D721Med (cell line): ENCODE measurements at regions not wholly inside any gene's neighbourhood (a gene's known extent, or its start where the extent isn't known, plus 50 kb on each side); places are given as distances from the start of the nearest gene placed in this dataset.

Experiments used
- DNase-seq: peaks from one replicate; pipeline ENCODE4 v3.0.0; 2011; ENCODE audit warnings: low spot score; ENCODE audit not compliant: insufficient read length
- FAIRE-seq: peaks from 2 replicates; lab custom pipeline; 2011; peaks lifted over from hg19 to GRCh38; lab: Jason Lieb, UNC
- CTCF ChIP-seq: IDR thresholded peaks from 2 replicates; pipeline ENCODE4 v1.5.1; 2012; ENCODE audit warnings: mild to moderate bottlenecking, control low read depth; ENCODE audit not compliant: insufficient read depth; ENCODE audit errors: missing control alignments

GRCh38 chr4:164508097-164508496 is 245.8 kb upstream of the SMIM31 start:
- DNase-seq = no peak
- TF ChIP-seq CTCF = no peak
- no peak for FAIRE-seq

- FAIRE-seq = no peak
- no peak for TF ChIP-seq CTCF
Measured at GRCh38 chr4:164508771-164509170, 245.2 kb upstream of the SMIM31 start.

GRCh38 chr4:164509951-164510350 is 244.0 kb upstream of the SMIM31 start:
- DNase-seq = no peak
- FAIRE-seq = no peak
- no peak for TF ChIP-seq CTCF

More at GRCh38 chr4:164508771-164509170, 245.2 kb upstream of the SMIM31 start:
- DNase-seq = no peak

- DNase-seq = no peak
- no peak for TF ChIP-seq CTCF
- no peak for FAIRE-seq
Measured at GRCh38 chr4:164512124-164512523, 241.8 kb upstream of the SMIM31 start.

- FAIRE-seq (no peak), DNase-seq (no peak)
- no peak for TF ChIP-seq CTCF
Measured at GRCh38 chr4:164514765-164515164, 239.2 kb upstream of the SMIM31 start.

- no peak for TF ChIP-seq CTCF
- no peak for FAIRE-seq
- DNase-seq = no peak
Measured at GRCh38 chr4:164524789-164525188, 229.1 kb upstream of the SMIM31 start.

GRCh38 chr4:164526933-164527583 is 226.9 kb upstream of the SMIM31 start:
- no peak for DNase-seq
- no peak for TF ChIP-seq CTCF
- FAIRE-seq = peak; percentile 48
